WTC11 (cell line): ENCODE measurements at regions not wholly inside any gene's neighbourhood (a gene's known extent, or its start where the extent isn't known, plus 50 kb on each side); places are given as distances from the start of the nearest gene placed in this dataset.

Experiments
- ATF1 ChIP-seq: sonication (generic); formaldehyde crosslinking; IDR thresholded peaks from 2 replicates; pipeline ENCODE4 v1.8.1; 2023; ENCODE audit warnings: mild to moderate bottlenecking, moderate library complexity, missing genetic modification reagents
- CBFB ChIP-seq: sonication (generic); formaldehyde crosslinking; IDR thresholded peaks from 2 replicates; pipeline ENCODE4 v1.8.1; 2022; ENCODE audit warnings: mild to moderate bottlenecking, low read depth, missing genetic modification reagents
- CREB1 ChIP-seq: sonication (generic); formaldehyde crosslinking; IDR thresholded peaks from 2 replicates; pipeline ENCODE4 v1.8.0; 2023; ENCODE audit warnings: mild to moderate bottlenecking, missing genetic modification reagents
- MXD4 ChIP-seq: fragments of 250-450 bp; sonication (Bioruptor Pico); IDR thresholded peaks from 2 replicates; pipeline ENCODE4 v1.8.0; 2021; ENCODE audit warnings: mild to moderate bottlenecking, moderate library complexity, borderline replicate concordance
- NFE2L1 ChIP-seq: sonication (generic); formaldehyde crosslinking; IDR thresholded peaks from 2 replicates; pipeline ENCODE4 v1.8.1; 2023; ENCODE audit warnings: missing genetic modification reagents
- ZNF219 ChIP-seq: sonication (generic); formaldehyde crosslinking; IDR thresholded peaks from 2 replicates; pipeline ENCODE4 v1.8.0; 2023; ENCODE audit warnings: missing genetic modification reagents, mild to moderate bottlenecking, borderline replicate concordance
- TF ChIP-seq, protein P1 (sequence below): sonication (generic); formaldehyde crosslinking; IDR thresholded peaks from 2 replicates; pipeline ENCODE4 v1.8.1; 2023; ENCODE audit warnings: mild to moderate bottlenecking, missing genetic modification reagents
- TF ChIP-seq, protein P2 (sequence below): fragments of 200-600 bp; IDR thresholded peaks from 2 replicates; pipeline ENCODE4 v1.8.0; 2022; ENCODE audit warnings: antibody characterized with exemption
- TF ChIP-seq, protein P3 (sequence below): sonication (generic); formaldehyde crosslinking; IDR thresholded peaks from 2 replicates; pipeline ENCODE4 v1.8.0; 2022; ENCODE audit warnings: mild to moderate bottlenecking, missing genetic modification reagents
- TF ChIP-seq, protein P4 (sequence below): sonication (generic); formaldehyde crosslinking; IDR thresholded peaks from 2 replicates; pipeline ENCODE4 v1.8.0; 2023; ENCODE audit warnings: missing genetic modification reagents, mild to moderate bottlenecking, borderline replicate concordance
- TF ChIP-seq, protein P5 (sequence below): sonication (generic); formaldehyde crosslinking; IDR thresholded peaks from 2 replicates; pipeline ENCODE4 v1.8.1; 2023; ENCODE audit warnings: mild to moderate bottlenecking, missing genetic modification reagents, moderate library complexity
- TF ChIP-seq, protein P6 (sequence below): sonication (generic); formaldehyde crosslinking; conservative IDR thresholded peaks from 2 replicates; pipeline ENCODE4 v1.8.1; 2023; ENCODE audit warnings: mild to moderate bottlenecking, low read depth, missing genetic modification reagents, moderate library complexity
- TF ChIP-seq, protein P7 (sequence below): fragments of 250-450 bp; sonication (Bioruptor Pico); IDR thresholded peaks from 2 replicates; pipeline ENCODE4 v1.9.0; 2021; ENCODE audit warnings: mild to moderate bottlenecking
- TF ChIP-seq, protein P8 (sequence below): sonication (generic); formaldehyde crosslinking; IDR thresholded peaks from 2 replicates; pipeline ENCODE4 v1.8.1; 2023; ENCODE audit warnings: mild to moderate bottlenecking, missing genetic modification reagents, moderate library complexity

DNA sequence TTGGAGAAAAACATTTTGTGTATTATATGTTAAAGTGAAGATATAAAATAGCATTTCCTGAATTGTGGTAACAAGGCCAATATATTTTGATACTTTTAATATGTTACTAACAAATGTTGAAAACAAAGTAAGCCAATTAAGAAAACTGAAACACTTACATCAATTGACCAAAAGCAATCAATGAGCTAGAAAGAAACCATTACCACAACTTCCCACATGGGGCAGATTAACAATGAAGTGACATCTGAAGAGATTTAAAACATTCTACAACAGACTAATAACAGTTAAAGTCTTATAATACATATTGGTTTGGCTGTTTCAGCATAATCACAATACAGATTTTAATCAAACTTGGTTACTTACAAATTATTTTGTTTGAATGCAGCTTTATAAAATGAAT lies 282.4 kb upstream of the NETO1 start:
- TF ChIP-seq ATF1 (CRISPR knock-in tag) (no peak), ZNF219 (CRISPR knock-in tag) (no peak), CBFB (no peak), NFE2L1 (CRISPR knock-in tag) (no peak), CREB1 (CRISPR knock-in tag) (no peak), MXD4 (CRISPR knock-in tag) (no peak)
- TF ChIP-seq, protein P1, sequence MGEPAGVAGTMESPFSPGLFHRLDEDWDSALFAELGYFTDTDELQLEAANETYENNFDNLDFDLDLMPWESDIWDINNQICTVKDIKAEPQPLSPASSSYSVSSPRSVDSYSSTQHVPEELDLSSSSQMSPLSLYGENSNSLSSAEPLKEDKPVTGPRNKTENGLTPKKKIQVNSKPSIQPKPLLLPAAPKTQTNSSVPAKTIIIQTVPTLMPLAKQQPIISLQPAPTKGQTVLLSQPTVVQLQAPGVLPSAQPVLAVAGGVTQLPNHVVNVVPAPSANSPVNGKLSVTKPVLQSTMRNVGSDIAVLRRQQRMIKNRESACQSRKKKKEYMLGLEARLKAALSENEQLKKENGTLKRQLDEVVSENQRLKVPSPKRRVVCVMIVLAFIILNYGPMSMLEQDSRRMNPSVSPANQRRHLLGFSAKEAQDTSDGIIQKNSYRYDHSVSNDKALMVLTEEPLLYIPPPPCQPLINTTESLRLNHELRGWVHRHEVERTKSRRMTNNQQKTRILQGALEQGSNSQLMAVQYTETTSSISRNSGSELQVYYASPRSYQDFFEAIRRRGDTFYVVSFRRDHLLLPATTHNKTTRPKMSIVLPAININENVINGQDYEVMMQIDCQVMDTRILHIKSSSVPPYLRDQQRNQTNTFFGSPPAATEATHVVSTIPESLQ (CRISPR knock-in tag): no peak
- TF ChIP-seq, protein P2, sequence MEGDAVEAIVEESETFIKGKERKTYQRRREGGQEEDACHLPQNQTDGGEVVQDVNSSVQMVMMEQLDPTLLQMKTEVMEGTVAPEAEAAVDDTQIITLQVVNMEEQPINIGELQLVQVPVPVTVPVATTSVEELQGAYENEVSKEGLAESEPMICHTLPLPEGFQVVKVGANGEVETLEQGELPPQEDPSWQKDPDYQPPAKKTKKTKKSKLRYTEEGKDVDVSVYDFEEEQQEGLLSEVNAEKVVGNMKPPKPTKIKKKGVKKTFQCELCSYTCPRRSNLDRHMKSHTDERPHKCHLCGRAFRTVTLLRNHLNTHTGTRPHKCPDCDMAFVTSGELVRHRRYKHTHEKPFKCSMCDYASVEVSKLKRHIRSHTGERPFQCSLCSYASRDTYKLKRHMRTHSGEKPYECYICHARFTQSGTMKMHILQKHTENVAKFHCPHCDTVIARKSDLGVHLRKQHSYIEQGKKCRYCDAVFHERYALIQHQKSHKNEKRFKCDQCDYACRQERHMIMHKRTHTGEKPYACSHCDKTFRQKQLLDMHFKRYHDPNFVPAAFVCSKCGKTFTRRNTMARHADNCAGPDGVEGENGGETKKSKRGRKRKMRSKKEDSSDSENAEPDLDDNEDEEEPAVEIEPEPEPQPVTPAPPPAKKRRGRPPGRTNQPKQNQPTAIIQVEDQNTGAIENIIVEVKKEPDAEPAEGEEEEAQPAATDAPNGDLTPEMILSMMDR: no peak
- TF ChIP-seq, protein P3, sequence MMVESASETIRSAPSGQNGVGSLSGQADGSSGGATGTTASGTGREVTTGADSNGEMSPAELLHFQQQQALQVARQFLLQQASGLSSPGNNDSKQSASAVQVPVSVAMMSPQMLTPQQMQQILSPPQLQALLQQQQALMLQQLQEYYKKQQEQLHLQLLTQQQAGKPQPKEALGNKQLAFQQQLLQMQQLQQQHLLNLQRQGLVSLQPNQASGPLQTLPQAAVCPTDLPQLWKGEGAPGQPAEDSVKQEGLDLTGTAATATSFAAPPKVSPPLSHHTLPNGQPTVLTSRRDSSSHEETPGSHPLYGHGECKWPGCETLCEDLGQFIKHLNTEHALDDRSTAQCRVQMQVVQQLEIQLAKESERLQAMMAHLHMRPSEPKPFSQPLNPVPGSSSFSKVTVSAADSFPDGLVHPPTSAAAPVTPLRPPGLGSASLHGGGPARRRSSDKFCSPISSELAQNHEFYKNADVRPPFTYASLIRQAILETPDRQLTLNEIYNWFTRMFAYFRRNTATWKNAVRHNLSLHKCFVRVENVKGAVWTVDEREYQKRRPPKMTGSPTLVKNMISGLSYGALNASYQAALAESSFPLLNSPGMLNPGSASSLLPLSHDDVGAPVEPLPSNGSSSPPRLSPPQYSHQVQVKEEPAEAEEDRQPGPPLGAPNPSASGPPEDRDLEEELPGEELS (CRISPR knock-in tag): no peak
- TF ChIP-seq, protein P4, sequence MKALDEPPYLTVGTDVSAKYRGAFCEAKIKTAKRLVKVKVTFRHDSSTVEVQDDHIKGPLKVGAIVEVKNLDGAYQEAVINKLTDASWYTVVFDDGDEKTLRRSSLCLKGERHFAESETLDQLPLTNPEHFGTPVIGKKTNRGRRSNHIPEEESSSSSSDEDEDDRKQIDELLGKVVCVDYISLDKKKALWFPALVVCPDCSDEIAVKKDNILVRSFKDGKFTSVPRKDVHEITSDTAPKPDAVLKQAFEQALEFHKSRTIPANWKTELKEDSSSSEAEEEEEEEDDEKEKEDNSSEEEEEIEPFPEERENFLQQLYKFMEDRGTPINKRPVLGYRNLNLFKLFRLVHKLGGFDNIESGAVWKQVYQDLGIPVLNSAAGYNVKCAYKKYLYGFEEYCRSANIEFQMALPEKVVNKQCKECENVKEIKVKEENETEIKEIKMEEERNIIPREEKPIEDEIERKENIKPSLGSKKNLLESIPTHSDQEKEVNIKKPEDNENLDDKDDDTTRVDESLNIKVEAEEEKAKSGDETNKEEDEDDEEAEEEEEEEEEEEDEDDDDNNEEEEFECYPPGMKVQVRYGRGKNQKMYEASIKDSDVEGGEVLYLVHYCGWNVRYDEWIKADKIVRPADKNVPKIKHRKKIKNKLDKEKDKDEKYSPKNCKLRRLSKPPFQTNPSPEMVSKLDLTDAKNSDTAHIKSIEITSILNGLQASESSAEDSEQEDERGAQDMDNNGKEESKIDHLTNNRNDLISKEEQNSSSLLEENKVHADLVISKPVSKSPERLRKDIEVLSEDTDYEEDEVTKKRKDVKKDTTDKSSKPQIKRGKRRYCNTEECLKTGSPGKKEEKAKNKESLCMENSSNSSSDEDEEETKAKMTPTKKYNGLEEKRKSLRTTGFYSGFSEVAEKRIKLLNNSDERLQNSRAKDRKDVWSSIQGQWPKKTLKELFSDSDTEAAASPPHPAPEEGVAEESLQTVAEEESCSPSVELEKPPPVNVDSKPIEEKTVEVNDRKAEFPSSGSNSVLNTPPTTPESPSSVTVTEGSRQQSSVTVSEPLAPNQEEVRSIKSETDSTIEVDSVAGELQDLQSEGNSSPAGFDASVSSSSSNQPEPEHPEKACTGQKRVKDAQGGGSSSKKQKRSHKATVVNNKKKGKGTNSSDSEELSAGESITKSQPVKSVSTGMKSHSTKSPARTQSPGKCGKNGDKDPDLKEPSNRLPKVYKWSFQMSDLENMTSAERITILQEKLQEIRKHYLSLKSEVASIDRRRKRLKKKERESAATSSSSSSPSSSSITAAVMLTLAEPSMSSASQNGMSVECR (CRISPR knock-in tag): no peak
- TF ChIP-seq, protein P5, sequence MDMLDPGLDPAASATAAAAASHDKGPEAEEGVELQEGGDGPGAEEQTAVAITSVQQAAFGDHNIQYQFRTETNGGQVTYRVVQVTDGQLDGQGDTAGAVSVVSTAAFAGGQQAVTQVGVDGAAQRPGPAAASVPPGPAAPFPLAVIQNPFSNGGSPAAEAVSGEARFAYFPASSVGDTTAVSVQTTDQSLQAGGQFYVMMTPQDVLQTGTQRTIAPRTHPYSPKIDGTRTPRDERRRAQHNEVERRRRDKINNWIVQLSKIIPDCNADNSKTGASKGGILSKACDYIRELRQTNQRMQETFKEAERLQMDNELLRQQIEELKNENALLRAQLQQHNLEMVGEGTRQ (CRISPR knock-in tag): no peak
- TF ChIP-seq, protein P6, sequence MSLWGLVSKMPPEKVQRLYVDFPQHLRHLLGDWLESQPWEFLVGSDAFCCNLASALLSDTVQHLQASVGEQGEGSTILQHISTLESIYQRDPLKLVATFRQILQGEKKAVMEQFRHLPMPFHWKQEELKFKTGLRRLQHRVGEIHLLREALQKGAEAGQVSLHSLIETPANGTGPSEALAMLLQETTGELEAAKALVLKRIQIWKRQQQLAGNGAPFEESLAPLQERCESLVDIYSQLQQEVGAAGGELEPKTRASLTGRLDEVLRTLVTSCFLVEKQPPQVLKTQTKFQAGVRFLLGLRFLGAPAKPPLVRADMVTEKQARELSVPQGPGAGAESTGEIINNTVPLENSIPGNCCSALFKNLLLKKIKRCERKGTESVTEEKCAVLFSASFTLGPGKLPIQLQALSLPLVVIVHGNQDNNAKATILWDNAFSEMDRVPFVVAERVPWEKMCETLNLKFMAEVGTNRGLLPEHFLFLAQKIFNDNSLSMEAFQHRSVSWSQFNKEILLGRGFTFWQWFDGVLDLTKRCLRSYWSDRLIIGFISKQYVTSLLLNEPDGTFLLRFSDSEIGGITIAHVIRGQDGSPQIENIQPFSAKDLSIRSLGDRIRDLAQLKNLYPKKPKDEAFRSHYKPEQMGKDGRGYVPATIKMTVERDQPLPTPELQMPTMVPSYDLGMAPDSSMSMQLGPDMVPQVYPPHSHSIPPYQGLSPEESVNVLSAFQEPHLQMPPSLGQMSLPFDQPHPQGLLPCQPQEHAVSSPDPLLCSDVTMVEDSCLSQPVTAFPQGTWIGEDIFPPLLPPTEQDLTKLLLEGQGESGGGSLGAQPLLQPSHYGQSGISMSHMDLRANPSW (CRISPR knock-in tag): no peak
- TF ChIP-seq, protein P7, sequence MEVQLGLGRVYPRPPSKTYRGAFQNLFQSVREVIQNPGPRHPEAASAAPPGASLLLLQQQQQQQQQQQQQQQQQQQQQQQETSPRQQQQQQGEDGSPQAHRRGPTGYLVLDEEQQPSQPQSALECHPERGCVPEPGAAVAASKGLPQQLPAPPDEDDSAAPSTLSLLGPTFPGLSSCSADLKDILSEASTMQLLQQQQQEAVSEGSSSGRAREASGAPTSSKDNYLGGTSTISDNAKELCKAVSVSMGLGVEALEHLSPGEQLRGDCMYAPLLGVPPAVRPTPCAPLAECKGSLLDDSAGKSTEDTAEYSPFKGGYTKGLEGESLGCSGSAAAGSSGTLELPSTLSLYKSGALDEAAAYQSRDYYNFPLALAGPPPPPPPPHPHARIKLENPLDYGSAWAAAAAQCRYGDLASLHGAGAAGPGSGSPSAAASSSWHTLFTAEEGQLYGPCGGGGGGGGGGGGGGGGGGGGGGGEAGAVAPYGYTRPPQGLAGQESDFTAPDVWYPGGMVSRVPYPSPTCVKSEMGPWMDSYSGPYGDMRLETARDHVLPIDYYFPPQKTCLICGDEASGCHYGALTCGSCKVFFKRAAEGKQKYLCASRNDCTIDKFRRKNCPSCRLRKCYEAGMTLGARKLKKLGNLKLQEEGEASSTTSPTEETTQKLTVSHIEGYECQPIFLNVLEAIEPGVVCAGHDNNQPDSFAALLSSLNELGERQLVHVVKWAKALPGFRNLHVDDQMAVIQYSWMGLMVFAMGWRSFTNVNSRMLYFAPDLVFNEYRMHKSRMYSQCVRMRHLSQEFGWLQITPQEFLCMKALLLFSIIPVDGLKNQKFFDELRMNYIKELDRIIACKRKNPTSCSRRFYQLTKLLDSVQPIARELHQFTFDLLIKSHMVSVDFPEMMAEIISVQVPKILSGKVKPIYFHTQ (CRISPR knock-in tag): no peak
- TF ChIP-seq, protein P8, sequence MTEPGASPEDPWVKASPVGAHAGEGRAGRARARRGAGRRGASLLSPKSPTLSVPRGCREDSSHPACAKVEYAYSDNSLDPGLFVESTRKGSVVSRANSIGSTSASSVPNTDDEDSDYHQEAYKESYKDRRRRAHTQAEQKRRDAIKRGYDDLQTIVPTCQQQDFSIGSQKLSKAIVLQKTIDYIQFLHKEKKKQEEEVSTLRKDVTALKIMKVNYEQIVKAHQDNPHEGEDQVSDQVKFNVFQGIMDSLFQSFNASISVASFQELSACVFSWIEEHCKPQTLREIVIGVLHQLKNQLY (CRISPR knock-in tag): no peak
